Epithelial cell of proximal tubule (primary cell): ENCODE measurements at regions not wholly inside any gene's neighbourhood (a gene's known extent, or its start where the extent isn't known, plus 50 kb on each side); places are given as distances from the start of the nearest gene placed in this dataset.

ENCODE experiments used
- DNase-seq: peaks from one replicate; pipeline ENCODE4 v3.0.0-alpha.2; 2011; ENCODE audit warnings: low read depth
- H3K4me3 ChIP-seq: 2 replicates; pipeline ENCODE4 v1.5.1; 2011; ENCODE audit warnings: low read depth, mild to moderate bottlenecking, low read length
- TF ChIP-seq, protein P1 (sequence below): conservative IDR thresholded peaks from 2 replicates; pipeline ENCODE4 v1.5.1; 2012; ENCODE audit warnings: low read depth, mild to moderate bottlenecking, low read length

DNA sequence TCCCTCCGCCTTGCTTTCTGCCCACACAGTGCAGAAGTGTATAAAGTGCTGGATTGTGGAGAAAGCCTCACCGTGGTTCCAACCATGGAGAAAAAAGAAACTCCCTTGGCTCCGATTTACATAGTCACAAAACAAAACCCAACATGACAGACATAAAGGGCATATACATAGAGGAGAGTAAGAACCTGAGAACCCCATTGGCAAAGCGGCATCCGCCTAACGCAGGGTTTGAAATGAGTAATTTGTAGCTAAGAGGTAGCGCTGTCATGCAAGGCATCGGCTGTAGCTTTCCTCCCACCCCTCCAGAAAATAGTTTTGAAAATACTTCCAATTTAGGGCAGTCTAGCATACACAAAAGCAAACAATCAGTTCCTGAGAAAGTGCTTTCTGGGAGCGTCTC is 126.0 kb upstream of the NRBF2 start:
- TF ChIP-seq, protein P1, sequence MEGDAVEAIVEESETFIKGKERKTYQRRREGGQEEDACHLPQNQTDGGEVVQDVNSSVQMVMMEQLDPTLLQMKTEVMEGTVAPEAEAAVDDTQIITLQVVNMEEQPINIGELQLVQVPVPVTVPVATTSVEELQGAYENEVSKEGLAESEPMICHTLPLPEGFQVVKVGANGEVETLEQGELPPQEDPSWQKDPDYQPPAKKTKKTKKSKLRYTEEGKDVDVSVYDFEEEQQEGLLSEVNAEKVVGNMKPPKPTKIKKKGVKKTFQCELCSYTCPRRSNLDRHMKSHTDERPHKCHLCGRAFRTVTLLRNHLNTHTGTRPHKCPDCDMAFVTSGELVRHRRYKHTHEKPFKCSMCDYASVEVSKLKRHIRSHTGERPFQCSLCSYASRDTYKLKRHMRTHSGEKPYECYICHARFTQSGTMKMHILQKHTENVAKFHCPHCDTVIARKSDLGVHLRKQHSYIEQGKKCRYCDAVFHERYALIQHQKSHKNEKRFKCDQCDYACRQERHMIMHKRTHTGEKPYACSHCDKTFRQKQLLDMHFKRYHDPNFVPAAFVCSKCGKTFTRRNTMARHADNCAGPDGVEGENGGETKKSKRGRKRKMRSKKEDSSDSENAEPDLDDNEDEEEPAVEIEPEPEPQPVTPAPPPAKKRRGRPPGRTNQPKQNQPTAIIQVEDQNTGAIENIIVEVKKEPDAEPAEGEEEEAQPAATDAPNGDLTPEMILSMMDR, result no peak
- H3K4me3 ChIP-seq, result no peak overlapping the region
- DNase-seq, result no peak

GRCh38 chr10:63005246-63005645 is 127.9 kb upstream of the NRBF2 start:
- TF ChIP-seq, protein P1, result no peak
- no peak overlapping the region for H3K4me3 ChIP-seq
- DNase-seq, result no peak

GRCh38 chr10:63003816-63004453 is 129.2 kb upstream of the NRBF2 start:
- TF ChIP-seq, protein P1, result peak; percentile 39
- no peak overlapping the region for H3K4me3 ChIP-seq
- no peak for DNase-seq

DNA sequence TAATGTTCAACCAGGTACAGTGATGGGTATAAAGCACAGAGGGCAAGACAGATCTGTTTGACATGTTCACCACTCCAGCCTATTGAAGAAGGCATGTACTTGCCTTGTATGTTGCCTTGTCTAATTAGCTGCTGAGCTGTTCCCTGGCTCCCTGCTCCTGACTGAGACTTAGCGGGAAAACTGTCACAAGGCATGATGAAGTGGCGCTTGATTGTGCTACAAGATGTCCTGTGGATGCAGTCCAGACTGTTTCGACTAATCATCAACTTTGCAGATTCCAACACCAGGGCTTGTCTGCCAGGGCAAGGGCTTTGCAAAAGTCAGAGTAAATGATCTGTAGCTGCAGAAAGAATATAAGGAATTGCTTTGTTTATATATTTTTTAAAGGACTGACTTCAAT is 136.2 kb upstream of the NRBF2 start:
- no peak overlapping the region for H3K4me3 ChIP-seq
- DNase-seq, result no peak
- TF ChIP-seq, protein P1, result no peak

DNA sequence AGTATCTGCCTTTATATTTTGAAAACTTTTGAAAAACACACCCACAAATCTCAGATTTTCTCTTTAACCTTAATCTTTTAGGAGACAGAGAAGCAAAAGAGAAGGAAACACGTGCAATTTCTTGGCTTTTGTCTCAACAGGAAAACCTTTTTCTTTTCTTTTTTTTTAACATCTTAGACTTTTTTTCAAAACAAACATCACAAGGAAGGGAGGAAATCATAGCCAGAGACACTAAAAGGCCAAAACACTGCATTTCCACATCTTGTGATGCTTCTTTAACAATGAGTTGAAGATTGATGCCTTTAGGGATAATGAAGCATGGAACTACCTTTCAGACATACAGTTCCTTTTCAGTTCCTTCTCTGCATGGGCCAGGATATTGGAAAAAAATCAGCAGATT is 136.6 kb upstream of the NRBF2 start:
- no peak for DNase-seq
- TF ChIP-seq, protein P1, result no peak
- H3K4me3 ChIP-seq, result no peak overlapping the region

- TF ChIP-seq, protein P1, result no peak
- DNase-seq, result no peak
- H3K4me3 ChIP-seq, result no peak overlapping the region
Measured at GRCh38 chr10:62993121-62993520, 140.0 kb upstream of the NRBF2 start.

- TF ChIP-seq, protein P1, result no peak
- no peak for DNase-seq
- no peak overlapping the region for H3K4me3 ChIP-seq
Measured at GRCh38 chr10:62992145-62992721, 140.9 kb upstream of the NRBF2 start.
